ENCODE measurements at regions not wholly inside any gene's neighbourhood (a gene's known extent, or its start where the extent isn't known, plus 50 kb on each side); places are given as distances from the start of the nearest gene placed in this dataset.

DNA sequence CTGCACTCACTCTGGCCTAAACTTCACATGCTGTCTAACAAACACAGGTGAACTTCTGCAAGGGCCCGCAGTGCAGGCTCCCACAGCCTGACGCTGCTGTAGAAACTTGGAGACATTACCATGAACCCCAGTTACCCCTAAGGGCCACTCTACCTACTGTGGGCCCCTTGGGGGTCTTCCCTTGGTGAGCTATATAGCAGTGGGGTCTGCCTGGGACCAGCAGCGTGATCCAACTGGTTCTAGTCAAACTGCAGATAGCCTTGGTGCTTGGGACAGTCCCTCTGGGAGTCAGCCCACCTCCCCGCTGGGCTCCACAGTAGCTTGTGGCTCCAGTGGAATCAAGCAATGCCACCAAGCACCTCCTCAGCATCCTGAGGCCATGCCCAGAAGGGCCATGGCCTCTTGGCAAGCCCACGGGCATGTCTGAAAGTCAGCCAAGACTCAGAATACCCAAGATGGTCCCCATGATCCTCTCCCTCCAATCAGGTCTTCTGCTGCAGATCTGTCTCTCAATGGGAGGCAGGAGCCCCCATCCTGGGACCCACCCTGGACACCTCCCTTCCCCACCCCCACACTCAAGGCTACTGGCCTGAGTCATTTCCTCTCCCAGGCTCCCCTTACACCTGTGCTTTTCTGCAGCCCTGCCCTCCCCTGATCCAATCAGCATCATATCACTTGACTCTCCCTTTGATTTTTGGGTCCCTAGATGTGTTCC is 230.0 kb upstream of the IRX1 start:
- TF ChIP-seq, protein P1, sequence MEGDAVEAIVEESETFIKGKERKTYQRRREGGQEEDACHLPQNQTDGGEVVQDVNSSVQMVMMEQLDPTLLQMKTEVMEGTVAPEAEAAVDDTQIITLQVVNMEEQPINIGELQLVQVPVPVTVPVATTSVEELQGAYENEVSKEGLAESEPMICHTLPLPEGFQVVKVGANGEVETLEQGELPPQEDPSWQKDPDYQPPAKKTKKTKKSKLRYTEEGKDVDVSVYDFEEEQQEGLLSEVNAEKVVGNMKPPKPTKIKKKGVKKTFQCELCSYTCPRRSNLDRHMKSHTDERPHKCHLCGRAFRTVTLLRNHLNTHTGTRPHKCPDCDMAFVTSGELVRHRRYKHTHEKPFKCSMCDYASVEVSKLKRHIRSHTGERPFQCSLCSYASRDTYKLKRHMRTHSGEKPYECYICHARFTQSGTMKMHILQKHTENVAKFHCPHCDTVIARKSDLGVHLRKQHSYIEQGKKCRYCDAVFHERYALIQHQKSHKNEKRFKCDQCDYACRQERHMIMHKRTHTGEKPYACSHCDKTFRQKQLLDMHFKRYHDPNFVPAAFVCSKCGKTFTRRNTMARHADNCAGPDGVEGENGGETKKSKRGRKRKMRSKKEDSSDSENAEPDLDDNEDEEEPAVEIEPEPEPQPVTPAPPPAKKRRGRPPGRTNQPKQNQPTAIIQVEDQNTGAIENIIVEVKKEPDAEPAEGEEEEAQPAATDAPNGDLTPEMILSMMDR (IDR thresholded peaks at IDR 0.05): no peak
- TF ChIP-seq POLR2A (IDR thresholded peaks at IDR 0.05): no peak
- intact Hi-C loops (cut with DNase I; ENCODE audit: low total_unique reads): no loop called here
- peak in 1 of 2 donors; percentile 75 for DNase-seq (ENCODE audit: low spot score in 2 of 2)
- H3K4me3 ChIP-seq (ENCODE audit: low read depth, poor library complexity, severe bottlenecking): no peak overlapping the region
- WGBS, 2 donors: 92 to 95% methylated on average over 4 to 5 of the region's 5 CpGs

DNA sequence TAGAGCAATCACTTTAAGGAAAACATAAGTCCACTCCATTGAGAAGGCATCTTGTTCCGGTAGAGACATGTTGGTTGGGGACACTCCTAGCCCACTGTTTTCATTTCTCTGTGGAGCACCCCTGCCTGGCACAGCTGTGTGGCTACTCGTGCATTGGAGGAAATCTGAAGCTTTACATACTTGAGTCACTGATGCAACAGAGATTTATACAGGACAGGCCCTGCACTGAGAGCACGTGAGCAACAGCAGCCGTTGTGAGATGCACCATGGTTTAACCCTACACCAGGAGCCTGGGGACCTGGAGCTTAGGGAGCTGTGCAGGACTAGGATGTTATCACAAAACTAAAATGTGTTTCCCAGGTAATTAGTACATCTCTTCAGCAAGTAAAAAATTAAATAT is 230.7 kb upstream of the IRX1 start:
- no peak overlapping the region for H3K4me3 ChIP-seq (ENCODE audit: low read depth, poor library complexity, severe bottlenecking)
- 50 to 74% methylated on average over 4 of the region's 4 CpGs for WGBS, 2 donors
- intact Hi-C loops (cut with DNase I; ENCODE audit: low total_unique reads): no loop called here
- peak in 1 of 2 donors; percentile 23 for DNase-seq (ENCODE audit: low spot score in 2 of 2)
- no peak for TF ChIP-seq POLR2A (IDR thresholded peaks at IDR 0.05)
- TF ChIP-seq, protein P1 (IDR thresholded peaks at IDR 0.05): no peak

DNA sequence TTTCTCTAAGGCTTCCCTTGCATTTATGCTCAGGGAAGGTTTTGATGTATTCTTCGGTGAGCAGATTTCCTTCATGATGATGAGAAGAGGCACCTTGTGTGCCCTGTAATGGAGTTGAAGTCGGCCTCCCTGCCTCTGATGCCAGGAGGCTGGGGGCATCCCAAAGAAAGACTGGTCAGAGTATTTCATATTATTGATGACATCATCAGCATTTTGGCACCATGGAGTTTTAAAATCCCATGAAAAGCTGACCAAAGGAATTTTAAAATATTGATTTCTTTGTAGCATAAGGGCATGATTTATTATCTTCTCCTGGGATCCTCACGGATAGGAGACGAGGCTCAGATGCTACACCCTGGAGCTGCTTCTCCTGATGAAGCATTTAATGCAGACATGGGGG is 231.2 kb upstream of the IRX1 start:
- 80 to 85% methylated on average over 4 of the region's 4 CpGs for WGBS, 2 donors
- intact Hi-C loops (cut with DNase I; ENCODE audit: low total_unique reads): no loop called here
- no peak overlapping the region for H3K4me3 ChIP-seq (ENCODE audit: low read depth, poor library complexity, severe bottlenecking)
- TF ChIP-seq, protein P1 (IDR thresholded peaks at IDR 0.05): no peak
- no peak for TF ChIP-seq POLR2A (IDR thresholded peaks at IDR 0.05)
- peak in 1 of 2 donors; percentile 15 for DNase-seq (ENCODE audit: low spot score in 2 of 2)

- H3K4me3 ChIP-seq (ENCODE audit: low read depth, poor library complexity, severe bottlenecking): no peak overlapping the region
- peak in 1 of 2 donors; percentile 68 for DNase-seq (ENCODE audit: low spot score in 2 of 2)
- intact Hi-C loops (cut with DNase I; ENCODE audit: low total_unique reads): no loop called here
- TF ChIP-seq POLR2A (IDR thresholded peaks at IDR 0.05): no peak
- TF ChIP-seq, protein P1 (IDR thresholded peaks at IDR 0.05): no peak
- 93 to 96% methylated on average over 2 of the region's 2 CpGs for WGBS, 2 donors
Observed at GRCh38 chr5:3362606-3362910, 233.1 kb upstream of the IRX1 start.

DNA sequence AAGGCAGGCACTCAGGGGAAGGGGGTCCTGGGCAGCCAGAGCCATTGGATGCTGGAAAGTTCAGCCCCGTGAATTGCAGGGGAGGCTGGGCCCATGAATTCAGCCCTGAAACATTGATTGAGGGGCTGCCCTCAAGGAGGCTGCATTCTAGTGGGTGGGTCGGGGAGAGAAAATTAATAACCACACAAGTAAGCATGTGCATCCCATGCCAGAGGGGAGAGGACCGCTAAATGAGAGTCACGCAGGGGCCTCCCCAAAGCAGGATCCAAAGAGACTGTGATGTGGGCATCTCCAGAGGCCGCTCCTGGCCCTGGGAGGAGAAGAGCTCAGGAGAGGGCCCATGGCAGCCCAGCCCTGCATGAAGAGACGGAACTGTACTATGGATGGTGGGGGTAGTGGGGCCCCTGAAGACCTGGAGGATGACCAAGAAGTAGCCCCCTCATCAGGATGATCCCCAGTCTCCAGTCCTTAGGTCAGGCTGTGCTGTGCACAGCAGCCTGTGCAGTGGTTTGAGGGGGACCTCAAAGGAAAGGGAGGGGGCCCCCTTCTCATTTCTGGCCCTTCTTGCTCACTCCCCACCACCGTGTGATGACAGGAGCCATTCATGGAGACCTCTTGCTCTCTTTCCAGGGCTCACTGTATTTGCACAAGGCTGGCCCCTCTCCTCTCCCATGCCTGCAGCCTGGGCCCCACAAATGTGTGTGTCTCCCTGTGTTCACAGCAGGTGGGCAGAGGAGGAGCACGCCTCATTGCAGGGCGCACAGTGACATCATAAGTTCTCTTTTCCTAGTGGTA is 233.6 kb upstream of the IRX1 start:
- DNase-seq (ENCODE audit: low spot score in 2 of 2): peak in 1 of 2 donors; percentile 40
- WGBS, 2 donors: 89% methylated on average over 9 of the region's 9 CpGs
- no peak for TF ChIP-seq POLR2A (IDR thresholded peaks at IDR 0.05)
- TF ChIP-seq, protein P1 (IDR thresholded peaks at IDR 0.05): no peak
- intact Hi-C loops (cut with DNase I; ENCODE audit: low total_unique reads): no loop called here
- H3K4me3 ChIP-seq (ENCODE audit: low read depth, poor library complexity, severe bottlenecking): no peak overlapping the region

Data from lower leg skin (tissue), 4 donors.